GM21423 (cell line): ENCODE measurements at regions not wholly inside any gene's neighbourhood (a gene's known extent, or its start where the extent isn't known, plus 50 kb on each side); places are given as distances from the start of the nearest gene placed in this dataset.
"Not testable (repeated sequence)": the region's sequence is repeated elsewhere in the genome, so short reads cannot be mapped to it uniquely, and the experiment has no call there.

Experiments used
- ATAC-seq: cut with Tn5 transposase; IDR thresholded peaks from one replicate; pipeline ENCODE4 v1.9.1; 2021; ENCODE audit warnings: mild to moderate bottlenecking, moderate library complexity; ENCODE audit not compliant: unreplicated experiment

DNA sequence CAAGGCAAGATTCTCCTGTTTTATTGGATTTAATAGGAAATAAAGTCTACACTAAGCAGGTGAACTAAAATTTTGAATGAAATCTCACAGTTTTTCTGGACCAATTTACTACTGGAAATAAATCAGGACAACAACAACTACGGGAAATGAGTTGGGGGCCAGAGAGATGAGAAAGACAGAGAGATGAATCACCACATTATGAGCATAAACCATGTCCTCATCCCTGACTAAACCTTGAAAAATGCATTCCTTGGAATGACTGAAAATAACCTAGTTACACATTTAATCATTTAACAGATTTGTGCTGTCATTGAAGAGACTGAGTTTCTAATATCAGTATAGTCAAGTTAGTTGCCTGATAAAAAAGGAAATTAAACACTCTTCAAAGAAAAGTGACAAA, 608.4 kb upstream of the KCND2 start:
- no peak for ATAC-seq

DNA sequence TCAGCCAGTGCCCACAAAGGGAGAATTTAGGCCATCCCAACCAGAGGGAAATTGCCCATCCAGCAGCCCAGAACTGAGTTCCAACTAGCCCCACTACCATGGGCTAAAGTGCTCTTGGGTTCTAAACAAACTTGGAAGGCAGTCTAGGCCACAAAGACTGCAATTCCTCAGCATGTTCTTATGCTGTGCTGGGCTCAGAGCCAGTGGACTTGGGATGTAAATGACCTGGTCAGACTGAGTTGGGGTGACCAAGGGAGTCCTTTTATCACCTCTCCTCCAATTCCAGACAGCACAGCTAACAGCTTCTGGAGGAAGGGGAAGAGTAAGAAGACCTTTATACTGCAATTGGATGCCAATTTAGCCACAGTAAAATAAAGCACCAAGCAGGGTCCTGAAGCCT, 607.2 kb upstream of the KCND2 start:
- no peak for ATAC-seq

DNA sequence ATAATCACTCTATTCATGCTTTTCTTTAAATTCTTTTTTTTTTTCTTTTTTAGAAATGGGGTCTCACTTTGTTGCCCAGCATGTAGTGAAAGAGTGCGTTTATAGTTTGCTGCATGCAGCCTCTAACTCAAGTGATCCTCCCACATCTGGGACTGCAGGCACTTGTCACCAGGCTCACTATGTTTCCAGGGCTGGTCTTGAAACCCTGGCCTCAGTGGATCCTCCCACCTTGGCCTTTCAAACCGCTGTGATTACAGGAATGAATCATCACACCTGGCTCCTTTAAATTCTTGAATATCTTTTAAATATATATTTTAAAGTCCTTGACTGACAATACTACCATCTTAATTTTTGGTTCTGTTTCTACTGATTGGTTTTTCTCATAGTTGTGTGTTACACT, 591.6 kb upstream of the KCND2 start:
- ATAC-seq = no peak

DNA sequence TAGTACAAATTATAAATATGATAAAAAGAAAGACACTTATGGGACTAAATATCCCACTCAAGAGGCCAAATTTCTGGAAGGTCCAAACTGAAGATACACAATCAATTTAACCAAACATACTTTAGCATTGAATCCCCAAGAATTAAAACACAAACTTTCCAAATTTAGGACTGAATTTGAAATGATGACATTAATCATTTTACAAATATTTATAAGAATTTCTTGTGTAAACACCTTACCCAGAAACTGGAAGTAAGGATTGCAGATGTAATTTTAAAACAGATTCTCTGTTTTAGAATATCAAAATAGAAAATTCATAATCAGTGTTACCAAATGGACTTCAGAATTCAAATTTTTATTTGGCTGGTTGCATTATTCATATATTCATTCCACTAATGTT, 588.2 kb upstream of the KCND2 start:
- no peak for ATAC-seq

DNA sequence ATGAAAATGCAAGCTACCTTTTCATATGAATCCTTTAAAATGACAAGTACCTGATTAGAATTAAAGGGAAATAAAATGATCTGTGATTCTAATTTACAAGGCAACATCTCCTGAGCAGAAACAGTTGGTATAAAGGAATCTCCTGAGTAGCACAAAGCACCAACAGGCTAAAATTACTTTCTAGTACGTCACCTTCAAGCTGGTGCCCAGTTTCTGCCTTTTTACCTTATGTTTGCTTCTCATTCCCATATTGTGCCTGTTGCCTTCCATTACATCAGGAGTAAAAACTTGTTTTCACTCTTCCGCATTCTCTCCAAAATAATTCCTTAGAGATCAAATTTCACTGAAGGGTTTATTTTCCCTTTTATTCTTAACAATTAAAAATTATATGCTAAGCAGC, 587.1 kb upstream of the KCND2 start:
- no peak for ATAC-seq

DNA sequence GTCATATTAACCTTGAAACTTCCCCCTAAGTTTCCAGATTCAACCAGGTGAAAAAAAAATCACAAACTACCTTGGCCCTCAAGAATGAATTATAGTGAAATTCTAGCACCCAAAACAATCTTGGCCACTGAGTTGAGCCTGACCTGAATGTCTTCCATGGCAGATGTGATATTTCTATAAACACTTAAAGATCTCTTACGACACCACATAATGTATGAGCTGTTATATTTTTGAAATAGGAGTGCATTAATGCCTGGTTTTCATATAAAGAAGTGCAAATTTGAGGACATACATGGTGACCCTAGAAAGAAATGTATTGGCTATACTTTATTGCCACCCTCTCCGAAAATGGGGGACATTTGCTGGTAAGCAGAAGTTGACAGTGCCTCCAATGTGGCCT, 584.1 kb upstream of the KCND2 start:
- no peak for ATAC-seq

DNA sequence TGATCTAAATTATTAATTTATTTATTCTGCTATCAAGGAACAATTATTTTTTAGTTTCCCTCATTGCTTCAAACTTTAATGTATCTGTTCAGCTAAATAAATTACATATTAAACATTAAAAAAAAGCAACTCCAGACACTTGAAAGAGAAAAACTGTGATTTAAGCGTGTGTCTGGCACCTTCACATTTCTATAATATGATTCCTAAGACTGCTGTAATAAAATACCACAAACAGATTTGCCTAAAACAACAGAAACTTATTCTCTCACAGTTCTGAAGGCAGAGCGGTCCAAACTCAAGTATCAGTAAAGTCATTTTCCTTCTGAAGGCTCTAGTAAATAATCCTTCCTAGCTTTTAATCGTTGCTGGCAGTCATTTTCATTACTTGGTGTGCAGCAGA, 580.4 kb upstream of the KCND2 start:
- no peak for ATAC-seq

DNA sequence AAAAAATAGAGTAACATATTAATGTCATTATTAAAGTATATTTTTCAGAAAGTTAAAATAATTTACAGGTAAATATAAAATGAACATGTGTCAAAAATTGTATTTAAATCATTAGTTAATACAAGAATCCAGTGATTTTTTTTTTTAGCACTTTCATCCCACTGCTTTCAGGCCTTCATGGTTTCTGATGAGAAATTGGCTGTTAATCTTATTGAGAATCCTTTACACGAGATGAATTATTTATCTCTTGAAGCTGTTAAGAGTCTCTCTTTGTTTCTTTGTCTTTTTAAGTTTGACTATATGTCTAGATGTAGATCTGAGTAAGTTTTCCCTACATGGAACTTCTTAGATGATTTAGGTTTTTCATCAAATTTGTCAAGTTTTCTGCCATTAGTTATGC, 578.5 kb upstream of the KCND2 start:
- no peak for ATAC-seq

DNA sequence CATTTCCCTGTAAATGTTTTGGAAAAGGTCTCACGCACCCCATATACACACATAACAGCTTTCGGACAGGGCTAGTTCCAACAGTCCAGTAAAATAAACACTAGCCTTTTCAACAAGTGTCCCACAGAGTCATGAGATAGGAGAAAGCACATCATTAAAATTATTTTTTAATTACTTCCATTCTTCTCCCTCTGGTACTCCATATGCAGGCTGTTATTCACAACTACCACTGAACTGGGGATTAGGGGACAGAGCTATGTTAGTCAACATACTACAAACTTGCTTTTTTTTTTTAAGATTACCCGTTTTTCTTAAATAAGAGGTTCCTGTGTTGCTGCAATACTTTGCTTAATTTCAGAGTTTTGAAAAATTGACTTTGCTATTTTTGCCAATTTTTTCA, 576.6 kb upstream of the KCND2 start:
- ATAC-seq = no peak

DNA sequence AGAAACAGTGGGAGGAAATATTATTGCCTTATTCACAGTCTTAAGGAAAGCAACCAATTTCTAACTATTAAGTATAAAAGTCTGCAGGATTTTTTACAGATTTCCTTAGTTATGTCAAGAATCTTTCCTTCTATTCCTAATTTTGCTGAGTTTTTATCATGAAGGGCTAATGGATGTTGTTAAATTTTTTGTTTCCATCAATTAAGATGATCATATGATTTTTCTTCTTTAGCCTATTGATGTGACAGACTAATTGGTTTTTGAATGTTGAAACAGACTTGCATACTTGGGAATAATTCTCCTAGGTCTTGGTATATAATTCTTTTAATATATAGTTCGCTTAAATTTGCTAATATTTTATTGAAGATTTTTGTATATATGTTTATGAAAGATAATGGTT, 569.1 kb upstream of the KCND2 start:
- ATAC-seq = no peak

DNA sequence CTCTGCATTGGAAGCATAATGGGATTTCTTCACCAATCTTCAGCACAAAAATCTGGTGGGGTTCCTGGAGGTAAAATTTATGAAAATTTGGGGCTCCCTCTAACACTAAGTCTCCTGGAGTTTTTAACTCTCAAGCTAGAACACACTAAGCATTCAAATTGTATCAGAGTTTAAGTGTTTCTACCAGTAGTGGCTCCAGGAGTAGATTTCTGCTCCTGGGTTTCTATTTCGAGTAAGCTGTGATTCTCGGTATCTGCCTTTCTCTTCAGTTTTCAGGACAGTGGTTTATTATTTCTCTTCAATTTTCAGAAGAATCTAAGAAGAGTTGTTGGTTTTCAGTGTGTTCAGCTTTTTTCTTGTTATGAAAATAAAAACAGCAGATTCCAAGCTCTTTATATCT, 566.4 kb upstream of the KCND2 start:
- ATAC-seq = no peak

DNA sequence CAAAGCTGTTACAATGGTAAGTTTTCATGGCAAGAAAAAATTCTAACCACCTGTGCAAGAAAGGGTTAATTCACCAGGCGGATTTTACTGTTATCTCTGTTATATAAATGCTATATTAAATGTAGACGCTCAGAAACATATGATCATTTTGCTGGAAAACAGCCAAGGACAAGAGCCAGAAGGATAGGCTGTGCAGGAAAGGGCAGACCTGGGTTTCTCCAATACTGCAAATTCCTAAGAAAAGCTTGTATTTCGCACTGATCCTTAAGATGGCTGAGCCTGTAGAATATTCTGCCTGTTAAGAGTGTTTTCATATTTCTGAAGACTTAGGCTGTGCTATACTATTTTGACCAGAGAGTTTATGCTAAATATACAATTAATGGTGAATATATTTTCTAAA, 564.1 kb upstream of the KCND2 start:
- no peak for ATAC-seq

DNA sequence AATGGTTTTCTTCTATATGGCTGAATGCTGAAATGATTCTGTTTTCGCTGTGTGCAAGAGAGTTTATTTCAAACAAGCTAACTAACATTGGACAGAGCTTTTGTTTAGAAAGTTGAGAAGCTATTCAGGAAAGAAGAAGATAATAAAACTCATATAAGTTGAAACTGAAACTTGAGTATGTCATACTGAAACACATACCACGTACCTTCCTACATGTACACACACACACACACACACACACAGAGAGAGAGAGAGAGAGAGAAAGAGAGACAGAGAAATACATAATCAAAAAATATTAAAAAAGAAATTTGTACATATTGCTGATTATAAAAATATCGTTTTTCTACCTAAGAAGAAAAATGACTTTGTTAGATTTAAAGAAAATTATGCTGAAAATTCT, 561.9 kb upstream of the KCND2 start:
- ATAC-seq = peak; percentile 65

DNA sequence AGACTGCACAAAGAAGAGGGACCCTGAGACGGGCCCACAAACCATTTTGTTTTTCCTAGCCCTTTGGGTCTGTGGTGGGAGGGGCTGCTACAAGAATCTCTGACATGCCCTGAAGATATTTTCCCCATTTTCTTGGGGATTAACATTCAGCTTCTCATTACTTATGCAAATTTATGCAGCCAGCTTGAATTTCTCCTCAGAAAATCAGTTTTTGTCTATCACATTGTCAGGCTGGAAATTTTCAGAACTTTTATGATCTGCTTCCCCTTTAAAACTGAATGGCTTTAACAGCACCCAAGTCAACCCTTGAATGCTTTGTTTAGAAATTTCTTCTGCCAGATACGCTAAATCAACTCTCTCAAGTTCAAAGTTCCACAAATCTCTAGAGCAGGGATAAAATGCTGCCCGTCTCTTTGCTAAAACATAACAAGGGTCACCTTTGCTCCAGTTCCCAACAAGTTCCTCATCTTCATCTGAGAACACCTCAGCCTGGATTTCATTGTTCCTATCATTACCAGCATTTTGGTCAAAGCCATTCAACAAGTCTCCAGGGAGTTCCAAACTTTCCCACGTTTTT, 560.0 kb upstream of the KCND2 start:
- ATAC-seq = no peak

DNA sequence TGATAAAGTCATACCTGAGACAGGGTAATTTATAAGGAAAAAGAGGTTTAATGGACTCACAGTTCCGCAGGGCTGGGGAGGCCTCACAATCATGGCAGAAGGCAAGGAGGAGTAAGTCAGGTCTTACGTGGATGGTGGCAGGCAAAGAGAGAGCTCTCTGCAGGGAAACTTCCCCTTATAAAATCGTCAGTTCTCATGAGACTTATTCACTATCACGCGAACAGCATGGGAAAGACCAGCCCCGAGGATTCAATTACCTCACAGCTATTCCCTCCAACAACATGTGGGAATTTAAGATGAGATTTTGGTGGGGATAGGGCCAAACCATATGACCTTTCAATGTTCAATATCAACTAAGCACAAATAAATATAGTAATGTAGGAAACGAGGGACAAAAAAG, 559.4 kb upstream of the KCND2 start:
- no peak for ATAC-seq

DNA sequence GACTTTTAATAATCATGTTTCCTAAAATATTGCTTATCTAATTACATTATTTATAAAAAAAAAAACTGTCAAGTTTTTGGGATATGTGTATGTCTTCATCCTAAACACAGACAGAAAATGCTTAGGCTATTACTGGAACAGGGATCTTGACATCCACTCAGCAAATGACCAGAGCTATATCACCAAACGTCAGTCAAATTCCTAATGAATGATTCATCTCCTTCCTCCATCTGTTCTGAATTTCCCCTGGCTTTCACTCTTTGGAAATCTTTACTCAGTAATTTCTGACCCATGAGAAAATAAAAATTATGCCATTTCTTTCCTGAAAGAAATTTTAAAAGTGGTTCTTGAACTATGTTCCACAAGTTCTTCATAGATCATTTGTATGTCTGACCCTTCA, 552.4 kb upstream of the KCND2 start:
- no peak for ATAC-seq

DNA sequence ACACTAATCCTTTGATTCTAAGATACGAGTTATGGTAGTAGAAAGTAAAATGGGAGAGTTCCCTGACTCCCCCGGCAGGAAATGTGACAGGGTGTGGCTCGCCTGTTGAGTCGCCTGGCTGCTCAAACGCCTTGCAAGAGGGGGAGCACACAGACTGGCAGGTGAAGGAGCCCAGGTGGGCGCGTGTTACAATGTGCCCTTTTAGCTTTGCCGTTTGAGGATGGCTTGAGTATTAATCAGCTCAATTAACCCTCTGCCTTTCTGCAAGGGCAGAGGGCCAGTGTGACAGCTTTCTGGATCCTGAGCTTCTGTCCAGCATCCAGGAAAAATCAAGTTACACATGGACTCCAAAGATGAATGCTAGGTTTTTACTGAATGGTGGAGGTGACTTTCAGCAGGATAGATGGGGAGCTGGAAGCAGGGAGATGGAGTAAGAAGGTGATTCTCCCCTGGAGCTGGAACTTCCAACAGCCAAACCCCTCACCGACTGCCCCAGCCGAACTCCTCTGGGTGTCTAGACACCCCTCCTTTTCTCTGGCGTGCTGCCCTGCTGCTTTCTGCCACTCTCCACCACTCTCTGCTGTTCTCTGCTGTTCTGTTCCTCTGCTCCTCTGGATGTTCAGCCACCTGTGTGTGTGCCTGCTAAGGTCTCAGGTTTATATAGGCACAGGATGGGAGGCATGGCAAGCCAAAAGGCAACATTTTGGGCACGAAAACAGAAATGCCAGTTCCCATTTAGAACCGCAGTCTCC, 548.8 kb upstream of the KCND2 start:
- ATAC-seq = no peak

DNA sequence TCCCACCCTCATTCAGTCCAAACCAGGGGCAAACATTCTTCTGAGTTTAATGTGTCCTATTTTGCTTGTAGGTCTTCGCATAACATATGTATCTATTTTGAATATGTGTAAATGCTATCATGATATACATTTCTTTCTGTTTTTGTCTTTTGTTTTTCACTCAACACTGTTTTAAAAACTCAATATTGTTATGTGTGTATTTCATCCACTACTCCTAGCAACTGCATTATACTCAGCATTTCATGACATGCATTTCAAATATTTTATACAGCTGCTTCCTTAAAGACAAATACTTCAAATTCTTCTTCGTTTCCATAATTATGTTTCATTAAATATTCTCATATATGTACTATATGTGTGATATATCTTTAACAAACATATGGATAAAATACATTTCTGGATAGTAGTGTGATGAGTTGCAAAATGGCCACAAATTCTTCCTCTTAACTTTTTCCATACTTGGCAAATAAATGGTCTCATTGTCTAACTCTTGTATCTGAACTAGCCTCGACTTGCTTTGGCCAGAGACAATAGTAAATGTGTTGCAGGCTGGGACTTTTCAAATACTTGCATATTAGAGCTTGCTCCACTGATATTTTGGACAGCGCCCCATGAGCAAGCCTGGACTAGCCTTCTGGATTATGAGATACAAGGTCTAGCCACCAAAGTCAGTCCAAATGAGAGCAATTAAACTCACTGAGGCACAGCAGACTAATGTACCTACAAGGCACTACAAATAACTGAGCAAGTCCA, 539.7 kb upstream of the KCND2 start:
- no peak for ATAC-seq

DNA sequence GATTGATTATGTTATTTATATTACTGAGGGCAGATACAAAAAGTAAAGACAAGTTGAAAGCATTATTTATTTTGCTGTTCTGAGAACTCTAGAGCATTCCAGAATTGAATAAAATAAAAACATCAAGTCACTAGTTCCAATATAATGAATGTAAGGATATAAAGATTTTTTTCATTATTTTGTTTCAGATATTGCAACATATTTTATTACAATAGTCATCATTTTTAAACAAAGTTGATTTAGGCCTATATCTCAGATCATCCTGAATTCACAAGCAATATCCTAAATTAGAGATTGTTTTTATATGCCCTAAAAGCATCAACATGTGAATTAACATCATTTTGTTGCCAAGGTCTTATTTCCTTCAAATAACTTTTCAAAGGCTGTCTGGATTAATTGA, 535.6 kb upstream of the KCND2 start:
- no peak for ATAC-seq

DNA sequence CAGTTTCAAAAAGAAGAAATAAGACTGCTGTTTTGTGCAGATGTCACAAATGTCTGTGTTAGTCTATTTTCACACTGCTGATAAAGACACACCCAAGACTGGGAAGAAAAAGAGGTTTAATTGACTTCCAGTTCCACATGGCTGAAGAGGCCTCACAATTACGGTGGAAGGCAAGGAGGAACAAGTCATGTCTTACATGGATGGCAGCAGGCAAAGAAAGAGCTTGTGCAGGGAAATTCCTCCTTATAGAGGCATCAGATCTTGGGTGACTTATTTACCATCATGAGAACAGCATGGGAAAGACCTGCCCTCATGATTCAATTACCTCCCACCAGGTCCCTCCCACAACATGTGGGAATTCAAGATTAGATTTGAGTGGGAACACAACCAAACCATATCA, 527.7 kb upstream of the KCND2 start:
- ATAC-seq = not testable (repeated sequence)

DNA sequence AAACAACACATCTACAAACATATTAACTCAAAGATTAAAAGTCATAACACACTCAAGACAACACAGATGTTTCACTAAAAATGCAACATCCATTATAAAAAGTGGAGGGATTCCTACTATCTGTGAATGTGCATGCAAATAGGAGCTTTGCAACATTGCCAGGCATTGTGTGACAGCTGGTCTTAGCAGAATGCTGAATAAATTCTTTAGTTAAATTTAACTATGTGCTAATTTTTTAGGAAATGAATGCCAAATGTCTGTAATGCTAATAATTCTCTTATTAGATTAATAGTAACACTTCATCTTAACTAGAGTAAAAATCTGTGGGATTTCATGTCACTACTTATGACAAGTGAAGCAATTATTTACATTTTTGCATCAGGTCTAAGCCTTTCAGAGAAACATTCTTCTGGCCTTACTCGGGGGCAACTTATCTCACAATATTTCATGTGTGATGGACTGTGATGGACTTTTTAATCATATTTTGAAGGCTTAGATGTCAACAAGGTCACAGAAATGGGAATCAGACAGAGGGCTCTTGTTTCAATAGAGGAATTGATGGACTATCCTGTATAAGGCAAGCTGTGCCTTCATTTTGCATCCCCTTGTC, 524.6 kb upstream of the KCND2 start:
- ATAC-seq = no peak

DNA sequence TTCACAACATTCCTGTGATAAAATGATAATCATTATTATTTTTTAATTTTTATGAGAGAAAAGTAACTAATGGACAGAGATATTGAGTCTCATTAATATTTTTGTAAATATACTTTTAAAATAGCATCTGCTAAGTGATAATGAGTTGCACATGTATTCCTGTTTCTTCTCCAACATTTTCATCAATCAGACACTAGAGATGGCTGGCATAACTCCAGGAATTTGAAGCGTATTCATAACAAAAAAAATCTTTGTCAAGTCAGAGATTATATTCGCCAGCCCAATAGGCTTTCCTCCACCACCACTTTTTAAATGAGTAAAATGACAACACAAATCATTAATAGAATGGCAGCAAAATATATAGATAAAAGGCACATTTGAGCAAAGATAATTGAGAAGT, 524.0 kb upstream of the KCND2 start:
- ATAC-seq = no peak
